ENCODE measurements at regions not wholly inside any gene's neighbourhood (a gene's known extent, or its start where the extent isn't known, plus 50 kb on each side); places are given as distances from the start of the nearest gene placed in this dataset.

DNA sequence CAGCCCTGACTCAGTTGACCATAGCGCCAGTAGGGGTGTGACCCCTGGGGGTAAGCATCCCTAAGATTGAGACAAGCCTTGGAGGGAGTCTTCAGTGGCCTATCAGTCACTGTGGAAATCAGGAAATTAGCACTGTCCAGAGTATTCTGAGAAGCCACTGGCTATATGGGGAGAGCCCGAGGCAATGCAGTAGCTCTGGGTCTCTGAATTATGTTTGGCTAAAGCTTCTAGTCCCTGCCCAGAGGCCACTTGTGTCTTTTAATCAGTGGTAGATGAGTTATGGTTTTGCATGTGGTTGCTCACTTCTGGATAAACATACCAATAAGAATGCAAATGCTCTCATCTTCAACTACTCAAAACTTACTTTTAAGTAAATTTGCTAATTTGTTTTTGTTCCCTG, 100.6 kb upstream of the TOX3 start:
- ChIA-PET POLR2A (no interaction called here), CTCF (no interaction called here)
- DNase-seq (ENCODE audit: extremely low spot score) = no peak
- no peak for TF ChIP-seq NFRKB (IDR thresholded peaks at IDR 0.05)
- TF ChIP-seq, protein P1, sequence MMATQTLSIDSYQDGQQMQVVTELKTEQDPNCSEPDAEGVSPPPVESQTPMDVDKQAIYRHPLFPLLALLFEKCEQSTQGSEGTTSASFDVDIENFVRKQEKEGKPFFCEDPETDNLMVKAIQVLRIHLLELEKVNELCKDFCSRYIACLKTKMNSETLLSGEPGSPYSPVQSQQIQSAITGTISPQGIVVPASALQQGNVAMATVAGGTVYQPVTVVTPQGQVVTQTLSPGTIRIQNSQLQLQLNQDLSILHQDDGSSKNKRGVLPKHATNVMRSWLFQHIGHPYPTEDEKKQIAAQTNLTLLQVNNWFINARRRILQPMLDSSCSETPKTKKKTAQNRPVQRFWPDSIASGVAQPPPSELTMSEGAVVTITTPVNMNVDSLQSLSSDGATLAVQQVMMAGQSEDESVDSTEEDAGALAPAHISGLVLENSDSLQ (IDR thresholded peaks at IDR 0.05) = no peak
- TF ChIP-seq CTBP1 (IDR thresholded peaks at IDR 0.05; ENCODE audit: borderline replicate concordance) = no peak

DNA sequence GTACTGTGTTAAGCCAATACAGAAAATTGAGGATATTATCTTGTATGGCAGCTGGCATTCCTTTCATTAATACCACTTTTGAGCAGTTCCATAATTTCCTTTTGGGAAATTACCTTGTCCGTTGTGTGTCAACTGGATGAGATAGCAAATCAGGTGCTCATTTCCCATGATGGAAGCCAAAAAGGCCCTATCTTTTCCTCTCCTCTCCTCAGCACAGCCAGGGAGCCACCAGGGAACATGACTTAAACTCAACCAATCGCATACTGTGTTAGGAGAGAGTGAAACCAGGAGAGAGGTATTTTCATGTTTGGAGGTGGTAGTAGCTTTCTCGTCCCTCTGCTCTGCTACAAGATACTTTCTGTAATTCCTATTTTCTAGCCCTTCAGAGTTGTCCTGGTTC, 96.1 kb upstream of the TOX3 start:
- POLR2A ChIA-PET = no interaction called here
- DNase-seq (ENCODE audit: extremely low spot score) = no peak
- no peak for TF ChIP-seq ELF4 (IDR thresholded peaks at IDR 0.05)
- no peak for TF ChIP-seq NFRKB (IDR thresholded peaks at IDR 0.05)
- TF ChIP-seq SUZ12 (IDR thresholded peaks at IDR 0.05) = no peak
- TF ChIP-seq BHLHE40 (IDR thresholded peaks at IDR 0.05; ENCODE audit: borderline replicate concordance) = no peak
- no peak for TF ChIP-seq ARNT (IDR thresholded peaks at IDR 0.05)
- TF ChIP-seq L3MBTL2 (conservative IDR thresholded peaks at IDR 0.05) = no peak
- no peak for TF ChIP-seq FOXA1 (IDR thresholded peaks at IDR 0.05)
- no peak for TF ChIP-seq TARDBP (IDR thresholded peaks at IDR 0.05)
- TF ChIP-seq HDGF (IDR thresholded peaks at IDR 0.05; ENCODE audit: borderline replicate concordance) = no peak
- TF ChIP-seq CTBP1 (IDR thresholded peaks at IDR 0.05; ENCODE audit: borderline replicate concordance) = no peak
- no peak for TF ChIP-seq FOXK2 (IDR thresholded peaks at IDR 0.05)
- TF ChIP-seq, protein P1 (IDR thresholded peaks at IDR 0.05) = no peak
- no peak for TF ChIP-seq SP1 (IDR thresholded peaks at IDR 0.05)
- CTCF ChIA-PET = no interaction called here

DNA sequence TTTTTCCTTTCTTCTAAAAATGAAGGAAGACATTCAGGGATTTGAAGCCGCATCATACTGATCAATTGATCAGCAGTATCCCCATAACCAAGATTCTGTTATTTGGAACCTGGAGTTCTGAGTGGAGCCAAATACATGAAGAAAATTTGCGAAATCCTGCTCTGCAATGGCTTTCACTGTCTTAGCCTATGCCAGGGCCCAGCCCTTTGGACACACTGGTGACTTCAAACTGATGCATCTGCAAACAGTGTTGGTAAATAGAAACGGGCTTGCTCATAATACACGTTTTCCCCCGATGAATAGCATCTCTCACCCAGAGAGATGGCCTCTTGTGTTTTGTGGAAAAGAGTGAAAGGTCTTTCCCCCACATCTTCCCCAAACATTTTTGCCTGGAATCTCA, 87.6 kb upstream of the TOX3 start:
- CTCF ChIA-PET = no interaction called here
- DNase-seq (ENCODE audit: extremely low spot score) = no peak
- TF ChIP-seq NFRKB (IDR thresholded peaks at IDR 0.05) (no peak), CTBP1 (IDR thresholded peaks at IDR 0.05; ENCODE audit: borderline replicate concordance) (no peak), LEF1 (IDR thresholded peaks at IDR 0.05; ENCODE audit: borderline replicate concordance) (no peak), ARNT (IDR thresholded peaks at IDR 0.05) (no peak), L3MBTL2 (conservative IDR thresholded peaks at IDR 0.05) (no peak), FOXM1 (IDR thresholded peaks at IDR 0.05; ENCODE audit: borderline replicate concordance) (no peak)
- POLR2A ChIA-PET = no interaction called here

DNA sequence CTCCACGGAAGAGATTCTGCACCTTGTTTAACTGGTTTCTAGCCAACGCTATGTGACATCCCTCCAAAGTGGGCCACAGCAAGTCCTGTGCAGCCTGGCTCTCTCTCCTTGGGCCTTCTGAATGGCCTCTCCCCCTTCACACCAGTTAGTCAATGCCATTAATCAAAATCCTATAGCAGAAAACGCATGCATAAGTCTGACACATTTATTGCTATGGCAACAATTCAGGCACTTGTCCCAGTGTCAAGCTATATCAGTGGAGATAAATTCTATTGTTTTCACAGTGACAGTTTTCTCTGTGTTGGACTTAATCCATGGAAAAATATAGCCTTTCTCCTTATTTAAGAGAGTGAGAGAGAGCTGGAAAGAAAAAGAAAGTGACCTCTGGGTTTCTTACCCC, 87.2 kb upstream of the TOX3 start:
- no peak for DNase-seq (ENCODE audit: extremely low spot score)
- ChIA-PET POLR2A (no interaction called here), CTCF (no interaction called here)
- TF ChIP-seq L3MBTL2 (conservative IDR thresholded peaks at IDR 0.05) (no peak), LEF1 (IDR thresholded peaks at IDR 0.05; ENCODE audit: borderline replicate concordance) (no peak), SP1 (IDR thresholded peaks at IDR 0.05) (no peak), NFRKB (IDR thresholded peaks at IDR 0.05) (no peak), HDGF (IDR thresholded peaks at IDR 0.05; ENCODE audit: borderline replicate concordance) (no peak), BHLHE40 (IDR thresholded peaks at IDR 0.05; ENCODE audit: borderline replicate concordance) (no peak)

- no peak for DNase-seq (ENCODE audit: extremely low spot score)
- POLR2A ChIA-PET = no interaction called here
- CTCF ChIA-PET = no interaction called here
- TF ChIP-seq TARDBP (IDR thresholded peaks at IDR 0.05) (no peak), LEF1 (IDR thresholded peaks at IDR 0.05; ENCODE audit: borderline replicate concordance) (no peak), BHLHE40 (IDR thresholded peaks at IDR 0.05; ENCODE audit: borderline replicate concordance) (no peak), HDGF (IDR thresholded peaks at IDR 0.05; ENCODE audit: borderline replicate concordance) (no peak), L3MBTL2 (conservative IDR thresholded peaks at IDR 0.05) (no peak), NFRKB (IDR thresholded peaks at IDR 0.05) (no peak), ARNT (IDR thresholded peaks at IDR 0.05) (no peak), FOXA1 (IDR thresholded peaks at IDR 0.05) (no peak), ZNF384 (IDR thresholded peaks at IDR 0.05) (no peak), SP1 (IDR thresholded peaks at IDR 0.05) (no peak), CTBP1 (IDR thresholded peaks at IDR 0.05; ENCODE audit: borderline replicate concordance) (no peak), ELF4 (IDR thresholded peaks at IDR 0.05) (no peak), FOXK2 (IDR thresholded peaks at IDR 0.05) (no peak), SUZ12 (IDR thresholded peaks at IDR 0.05) (no peak), FOXM1 (IDR thresholded peaks at IDR 0.05; ENCODE audit: borderline replicate concordance) (no peak)
- TF ChIP-seq, protein P1 (IDR thresholded peaks at IDR 0.05) = no peak
These were observed 86.3 kb upstream of the TOX3 start for GRCh38 chr16:52633230-52633629.

- no peak for TF ChIP-seq TARDBP (IDR thresholded peaks at IDR 0.05)
- no peak for TF ChIP-seq LEF1 (IDR thresholded peaks at IDR 0.05; ENCODE audit: borderline replicate concordance)
- no peak for TF ChIP-seq L3MBTL2 (conservative IDR thresholded peaks at IDR 0.05)
- TF ChIP-seq FOXA1 (IDR thresholded peaks at IDR 0.05) = no peak
- TF ChIP-seq ZNF384 (IDR thresholded peaks at IDR 0.05) = no peak
- DNase-seq (ENCODE audit: extremely low spot score) = no peak
- ChIA-PET CTCF (no interaction called here), POLR2A (no interaction called here)
These were observed 84.8 kb upstream of the TOX3 start for GRCh38 chr16:52631711-52632110.

- CTCF ChIA-PET = no interaction called here
- TF ChIP-seq ARNT (IDR thresholded peaks at IDR 0.05) = no peak
- no peak for TF ChIP-seq CTBP1 (IDR thresholded peaks at IDR 0.05; ENCODE audit: borderline replicate concordance)
- no peak for TF ChIP-seq BHLHE40 (IDR thresholded peaks at IDR 0.05; ENCODE audit: borderline replicate concordance)
- TF ChIP-seq HDGF (IDR thresholded peaks at IDR 0.05; ENCODE audit: borderline replicate concordance) = no peak
- TF ChIP-seq SUZ12 (IDR thresholded peaks at IDR 0.05) = no peak
- no peak for TF ChIP-seq TARDBP (IDR thresholded peaks at IDR 0.05)
- no peak for TF ChIP-seq FOXA1 (IDR thresholded peaks at IDR 0.05)
- no peak for TF ChIP-seq NFRKB (IDR thresholded peaks at IDR 0.05)
- no peak for TF ChIP-seq SP1 (IDR thresholded peaks at IDR 0.05)
- DNase-seq (ENCODE audit: extremely low spot score) = no peak
- POLR2A ChIA-PET = no interaction called here
These were observed 83.8 kb upstream of the TOX3 start for GRCh38 chr16:52630711-52631110.

Measured in HEK293T (cell line).